Testis (tissue), 2 donors: ENCODE measurements at regions not wholly inside any gene's neighbourhood (a gene's known extent, or its start where the extent isn't known, plus 50 kb on each side); places are given as distances from the start of the nearest gene placed in this dataset.

Experiments
- CTCF ChIP-seq, 3 experiments: fragments of 450-650 bp in 2 of 3; fragments of 200-600 bp in 1 of 3; sonication (generic) in 1 of 3; IDR thresholded peaks; one replicate each; pipeline ENCODE4 v1.5.1; 2016 to 2019; ENCODE audit warnings: antibody characterized with exemption in 3 of 3, mild to moderate bottlenecking in 2 of 3, moderate library complexity in 1 of 3
- POLR2A ChIP-seq: fragments of 450-650 bp; IDR thresholded peaks from one replicate; pipeline ENCODE4 v1.6.1; 2017; ENCODE audit warnings: antibody characterized with exemption, mild to moderate bottlenecking, moderate library complexity

- TF ChIP-seq CTCF (IDR thresholded peaks at IDR 0.05) (no peak), POLR2A (no peak)
Measured at GRCh38 chr18:34591920-34592444, 118.1 kb upstream of the DTNA start.
